Pancreas (tissue), 10 donors: ENCODE measurements at regions not wholly inside any gene's neighbourhood (a gene's known extent, or its start where the extent isn't known, plus 50 kb on each side); places are given as distances from the start of the nearest gene placed in this dataset.

Source experiments
- ATAC-seq, 4 donors: fragments of 200-7000 bp; cut with Tn5 transposase; one replicate each; pipeline versions ENCODE4 v1.8.0 to v1.9.1; 2020; ENCODE audit warnings: mild to moderate bottlenecking in 4 of 4, moderate library complexity in 4 of 4
- DNase-seq, 6 donors: peaks; one replicate each; pipeline ENCODE4 v3.0.0-alpha.2; 2020
- FAIRE-seq: peaks from 2 replicates; lab custom pipeline; 2012; peaks lifted over from hg19 to GRCh38; lab: Jason Lieb, UNC
- H3K27ac ChIP-seq, 4 donors: fragments of 200-600 bp; sonication (generic); 1 replicate in 3 of 4; 2 replicates in 1 of 4; pipeline versions ENCODE4 v1.5.0 to v1.8.0; 2020
- H3K27me3 ChIP-seq, 4 donors: fragments of 200-600 bp; one replicate each; pipeline ENCODE4 v1.8.0; 2021
- H3K36me3 ChIP-seq, 3 donors: fragments of 200-600 bp; sonication (generic) in 1 of 3; one replicate each; pipeline versions ENCODE4 v1.5.0 to v1.8.0; 2020 to 2021
- H3K4me1 ChIP-seq, 3 donors: fragments of 200-600 bp; one replicate each; pipeline ENCODE4 v1.8.0; 2021
- H3K4me3 ChIP-seq, 4 donors: fragments of 200-600 bp; sonication (generic) in 2 of 4; one replicate each; pipeline versions ENCODE4 v1.5.0 to v1.8.0; 2020 to 2021
- H3K9me3 ChIP-seq, 4 donors: fragments of 200-600 bp; one replicate each; pipeline ENCODE4 v1.8.0; 2021
- WGBS, 2 donors: extraction: QIAGEN DNeasy Blood & Tissue Kit; methylation state at CpG; one replicate each; pipeline ENCODE4 v1.1.7; 2013; 5-methylcytosine and 5-hydroxymethylcytosine counted together
- intact Hi-C, 3 donors: fragments of 100-400 bp; cut with DNase I; formaldehyde crosslinking; loops; one replicate each; pipeline versions ENCODE4 v1.11.1 to v1.14.2; 2022
- TF ChIP-seq, protein P1 (sequence below), 4 donors: fragments of 200-600 bp; sonication (generic) in 3 of 4; IDR thresholded peaks; one replicate each; pipeline versions ENCODE4 v1.5.0 to v1.8.0; 2021; ENCODE audit warnings: antibody characterized with exemption in 4 of 4
- donor health status: healthy with polysubstance abuse.
- donor health status: DM: no; HTN: no; CAD: no; lungs with moderate emphysema.
- donor health status: DM: no; HTN: no; CAD: no.
- donor health status: control.
- donor health status: control.
- donor health status: Bipolar disorder and iron deficiency.
- donor health status: DM: yes; HTN: yes; CAD: no.
- donor health status: DM: no; HTN: no; CAD: no.
- donor health status: DM: no; HTN: no; CAD: no.
- donor health status: DM: yes; HTN: yes; CAD: no.

DNA sequence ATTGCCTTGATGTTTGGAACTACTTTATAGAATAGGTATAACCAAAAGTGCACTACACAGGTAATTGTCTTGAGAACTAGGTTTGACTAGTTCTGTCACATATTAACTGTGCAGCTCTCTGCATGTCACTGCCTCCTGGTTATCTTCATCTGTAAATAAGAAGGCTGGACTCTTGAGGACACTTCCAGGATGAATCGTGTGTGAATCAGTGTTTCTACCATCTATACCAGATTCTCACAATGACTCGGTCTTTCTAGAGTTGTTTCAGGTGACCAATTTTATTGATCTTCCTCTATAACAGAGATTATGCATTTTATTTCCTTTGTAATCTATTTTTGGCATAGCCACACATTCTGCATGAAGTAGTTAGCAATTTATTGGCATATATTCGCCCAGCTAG lies 1181.0 kb upstream of the TENM4 start:
- 14 to 20% methylated on average over 3 of the region's 3 CpGs for WGBS, 2 donors
- TF ChIP-seq, protein P1, sequence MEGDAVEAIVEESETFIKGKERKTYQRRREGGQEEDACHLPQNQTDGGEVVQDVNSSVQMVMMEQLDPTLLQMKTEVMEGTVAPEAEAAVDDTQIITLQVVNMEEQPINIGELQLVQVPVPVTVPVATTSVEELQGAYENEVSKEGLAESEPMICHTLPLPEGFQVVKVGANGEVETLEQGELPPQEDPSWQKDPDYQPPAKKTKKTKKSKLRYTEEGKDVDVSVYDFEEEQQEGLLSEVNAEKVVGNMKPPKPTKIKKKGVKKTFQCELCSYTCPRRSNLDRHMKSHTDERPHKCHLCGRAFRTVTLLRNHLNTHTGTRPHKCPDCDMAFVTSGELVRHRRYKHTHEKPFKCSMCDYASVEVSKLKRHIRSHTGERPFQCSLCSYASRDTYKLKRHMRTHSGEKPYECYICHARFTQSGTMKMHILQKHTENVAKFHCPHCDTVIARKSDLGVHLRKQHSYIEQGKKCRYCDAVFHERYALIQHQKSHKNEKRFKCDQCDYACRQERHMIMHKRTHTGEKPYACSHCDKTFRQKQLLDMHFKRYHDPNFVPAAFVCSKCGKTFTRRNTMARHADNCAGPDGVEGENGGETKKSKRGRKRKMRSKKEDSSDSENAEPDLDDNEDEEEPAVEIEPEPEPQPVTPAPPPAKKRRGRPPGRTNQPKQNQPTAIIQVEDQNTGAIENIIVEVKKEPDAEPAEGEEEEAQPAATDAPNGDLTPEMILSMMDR (IDR thresholded peaks at IDR 0.05), result no peak
- no peaks in the 10 kb centered on the region for H3K4me1 ChIP-seq
- no peak overlapping the region for H3K27ac ChIP-seq
- intact Hi-C loops, result no loop called here
- FAIRE-seq, result no peak
- no peak overlapping the region for H3K4me3 ChIP-seq
- no peak for ATAC-seq
- DNase-seq, result no peak
- H3K9me3 ChIP-seq, result no peaks in the 10 kb centered on the region
- no peaks in the 10 kb centered on the region for H3K36me3 ChIP-seq
- H3K27me3 ChIP-seq, result no peaks in the 10 kb centered on the region

DNA sequence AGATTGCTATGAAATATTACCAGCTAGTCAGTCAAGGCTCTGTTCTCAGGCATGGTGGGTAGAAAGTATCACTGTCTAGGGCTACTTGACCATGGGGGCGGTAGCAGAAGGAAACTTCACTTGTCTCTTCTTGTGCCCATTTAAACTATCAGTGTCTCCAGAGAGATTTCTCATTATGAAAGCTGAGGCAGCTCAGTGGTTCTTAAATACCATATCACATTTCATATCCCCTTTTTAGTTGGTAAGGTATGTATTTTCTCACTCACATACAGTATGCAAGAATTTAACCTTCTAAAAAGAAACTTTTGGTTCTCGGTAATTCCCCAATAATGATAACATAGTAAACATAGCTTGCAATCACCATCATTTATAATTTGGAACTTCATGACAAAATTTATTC lies 1180.0 kb upstream of the TENM4 start:
- intact Hi-C loops, result no loop called here
- no peaks in the 10 kb centered on the region for H3K36me3 ChIP-seq
- no peaks in the 10 kb centered on the region for H3K27me3 ChIP-seq
- H3K27ac ChIP-seq, result no peak overlapping the region
- H3K4me1 ChIP-seq, result no peaks in the 10 kb centered on the region
- H3K4me3 ChIP-seq, result no peak overlapping the region
- ATAC-seq (no peak), FAIRE-seq (no peak), DNase-seq (no peak)
- 94 to 96% methylated on average over 2 of the region's 2 CpGs for WGBS, 2 donors
- H3K9me3 ChIP-seq, result no peaks in the 10 kb centered on the region
- TF ChIP-seq, protein P1 (IDR thresholded peaks at IDR 0.05), result no peak

DNA sequence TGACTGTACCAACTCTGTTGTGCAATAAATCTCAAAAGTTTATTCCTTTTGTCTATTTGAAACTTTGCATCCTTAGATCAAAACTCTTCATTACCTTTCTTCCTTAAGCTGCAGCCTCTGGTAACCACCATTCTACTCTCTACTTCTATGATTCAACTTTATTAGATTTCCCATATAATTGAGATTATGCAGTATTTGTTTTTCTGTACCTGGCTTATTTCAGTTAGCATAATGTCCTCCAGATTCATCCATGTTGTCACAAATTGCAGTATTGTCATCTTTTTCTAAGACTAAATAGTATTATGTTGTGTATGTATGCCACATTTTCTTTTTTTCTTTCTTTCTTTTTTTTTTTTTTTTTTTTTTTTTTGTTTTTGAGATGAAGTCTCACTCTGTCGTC lies 1176.3 kb upstream of the TENM4 start:
- Histone ChIP-seq H3K4me3 (no peak overlapping the region), H3K27me3 (no peaks in the 10 kb centered on the region), H3K36me3 (no peaks in the 10 kb centered on the region), H3K9me3 (no peaks in the 10 kb centered on the region), H3K27ac (no peak overlapping the region), H3K4me1 (no peaks in the 10 kb centered on the region)
- TF ChIP-seq, protein P1 (IDR thresholded peaks at IDR 0.05), result no peak
- ATAC-seq, result no peak
- DNase-seq, result no peak
- intact Hi-C loops, result no loop called here
- WGBS, 2 donors, result 79 to 100% methylated on average over 1 of the region's 1 CpG
- FAIRE-seq, result no peak

DNA sequence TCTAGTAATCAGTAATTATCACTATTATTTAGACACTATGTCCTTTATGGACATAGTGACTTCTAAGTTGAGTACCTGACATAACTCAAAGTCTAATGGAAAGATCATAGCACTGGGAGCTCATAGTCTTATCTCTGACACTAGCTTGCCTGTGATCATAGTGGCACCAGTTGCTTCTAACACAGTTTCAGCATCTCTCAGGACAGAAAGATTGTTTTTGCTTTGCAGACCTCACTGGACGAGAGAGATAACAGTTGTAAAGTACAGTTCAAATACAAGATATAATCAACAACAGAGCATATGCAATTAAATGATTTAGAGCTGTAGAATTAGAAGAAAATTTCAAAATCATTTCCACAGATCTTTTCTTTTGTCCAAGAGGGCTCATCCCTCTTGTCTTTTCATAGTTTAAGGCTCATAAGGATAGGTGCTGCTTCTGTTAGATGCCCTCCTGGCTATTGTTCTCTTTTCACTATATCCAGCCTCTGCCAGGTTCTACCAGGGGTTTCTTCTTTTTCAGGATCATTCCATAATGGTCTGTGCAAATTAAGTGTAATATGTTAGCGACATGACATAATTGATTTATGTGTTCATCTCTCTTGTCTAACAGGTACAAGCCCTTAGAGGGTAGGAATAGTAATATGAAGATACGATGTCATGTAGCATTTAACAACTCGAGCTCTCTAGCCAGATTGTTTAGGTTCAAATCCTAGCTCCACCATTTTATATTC lies 1175.4 kb upstream of the TENM4 start:
- DNase-seq, result no peak
- H3K4me3 ChIP-seq, result no peak overlapping the region
- H3K9me3 ChIP-seq, result no peaks in the 10 kb centered on the region
- intact Hi-C loops, result no loop called here
- H3K27me3 ChIP-seq, result no peaks in the 10 kb centered on the region
- ATAC-seq, result no peak
- no peaks in the 10 kb centered on the region for H3K36me3 ChIP-seq
- H3K27ac ChIP-seq, result no peak overlapping the region
- TF ChIP-seq, protein P1 (IDR thresholded peaks at IDR 0.05), result no peak
- FAIRE-seq, result no peak
- WGBS, 2 donors, result 69 to 80% methylated on average over 4 of the region's 4 CpGs
- no peaks in the 10 kb centered on the region for H3K4me1 ChIP-seq

DNA sequence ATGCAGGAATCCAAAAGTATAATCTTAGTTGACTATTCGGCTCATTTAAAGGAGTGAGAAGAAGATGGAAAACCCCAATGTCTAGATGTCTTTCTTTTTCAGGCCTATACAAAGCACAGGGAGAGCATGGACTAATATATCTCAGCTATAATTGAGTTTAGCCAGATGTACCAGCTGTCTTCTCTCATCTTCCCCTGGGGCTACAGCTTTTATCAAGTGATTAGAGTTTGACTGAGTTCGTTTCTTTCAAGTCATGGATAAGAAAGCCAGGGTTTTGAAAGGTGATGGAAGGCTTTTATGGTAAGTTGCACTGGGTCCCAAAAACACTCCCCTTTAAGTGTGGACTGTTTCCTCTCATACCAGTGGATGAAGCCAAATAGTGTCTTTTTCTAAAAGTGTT lies 1172.8 kb upstream of the TENM4 start:
- no peak for DNase-seq
- no peak for ATAC-seq
- 42 to 62% methylated on average over 2 of the region's 2 CpGs for WGBS, 2 donors
- H3K4me3 ChIP-seq, result no peak overlapping the region
- intact Hi-C loops, result no loop called here
- FAIRE-seq, result no peak
- H3K9me3 ChIP-seq, result no peaks in the 10 kb centered on the region
- TF ChIP-seq, protein P1 (IDR thresholded peaks at IDR 0.05), result no peak
- no peaks in the 10 kb centered on the region for H3K36me3 ChIP-seq
- H3K27ac ChIP-seq, result no peak overlapping the region
- H3K27me3 ChIP-seq, result no peaks in the 10 kb centered on the region
- no peaks in the 10 kb centered on the region for H3K4me1 ChIP-seq
